IMR-90 (cell line): ENCODE measurements at regions not wholly inside any gene's neighbourhood (a gene's known extent, or its start where the extent isn't known, plus 50 kb on each side); places are given as distances from the start of the nearest gene placed in this dataset.

ENCODE experiments used
- ATAC-seq: fragments of 200-7000 bp; cut with Tn5 transposase; 2 replicates; pipeline ENCODE4 v1.9.1; 2020; ENCODE audit warnings: low read depth, mild to moderate bottlenecking, moderate library complexity
- BruUV-seq: library from RNA; stranded (reverse); fragments of 400-500 nt; replicated peaks from 2 replicates; lab custom pipeline; 2021; lab: Mats Ljungman, UMichigan
- CTCF ChIA-PET: fragments of 300-600 bp; formaldehyde crosslinking; extraction: SDS; loops from one replicate; lab custom pipeline; 2021; ENCODE audit warnings: antibody characterized with exemption; lab: Yijun Ruan, JAX
- POLR2A ChIA-PET: fragments of 300-600 bp; sonication (Branson Sonifier 250); formaldehyde crosslinking; loops from one replicate; lab custom pipeline; 2022; ENCODE audit warnings: antibody characterized with exemption; ENCODE audit not compliant: unreplicated experiment; lab: Charles Lee
- DNase-seq: peaks from one replicate; pipeline ENCODE4 v3.0.0; 2013
- H2AFZ ChIP-seq: replicated peaks from 2 replicates; pipeline ENCODE3; 2013; ENCODE audit warnings: low read length, mild to moderate bottlenecking; ENCODE audit not compliant: poor library complexity
- H2AK5ac ChIP-seq: 2 replicates; pipeline ENCODE4 v1.6.1; 2013; ENCODE audit warnings: low read depth, low read length, inconsistent platforms
- H2AK9ac ChIP-seq: replicated peaks from 2 replicates; pipeline ENCODE3; 2013; ENCODE audit warnings: mild to moderate bottlenecking, low read depth, low read length, moderate library complexity; ENCODE audit not compliant: poor library complexity
- H2BK120ac ChIP-seq: 2 replicates; pipeline ENCODE4 v1.6.1; 2013; ENCODE audit warnings: low read depth, low read length, inconsistent platforms
- H2BK15ac ChIP-seq: 3 replicates; pipeline ENCODE4 v1.6.1; 2013; ENCODE audit warnings: low read depth, low read length, inconsistent platforms
- H2BK20ac ChIP-seq: 2 replicates; pipeline ENCODE4 v1.6.1; 2013; ENCODE audit warnings: low read depth, mild to moderate bottlenecking, inconsistent platforms, low read length, moderate library complexity
- H2BK5ac ChIP-seq: 2 replicates; pipeline ENCODE4 v1.6.1; 2013; ENCODE audit warnings: mild to moderate bottlenecking, low read depth, low read length, inconsistent platforms; ENCODE audit not compliant: poor library complexity, severe bottlenecking
- H3K14ac ChIP-seq: replicated peaks from 2 replicates; pipeline ENCODE4 v1.6.1; 2013; ENCODE audit warnings: low read depth, low read length, inconsistent platforms
- H3K18ac ChIP-seq: 2 replicates; pipeline ENCODE4 v1.6.1; 2013; ENCODE audit warnings: low read depth, low read length, control low read depth
- H3K23ac ChIP-seq: 2 replicates; pipeline ENCODE4 v1.6.1; 2013; ENCODE audit warnings: low read depth, low read length, inconsistent platforms
- H3K27ac ChIP-seq: 2 replicates; pipeline ENCODE4 v1.5.1; 2013; ENCODE audit warnings: mild to moderate bottlenecking, control low read depth, low read length; ENCODE audit not compliant: insufficient read depth
- H3K27me3 ChIP-seq: 2 replicates; pipeline ENCODE4 v1.6.1; 2013; ENCODE audit warnings: low read length; ENCODE audit not compliant: control insufficient read depth, insufficient read depth
- H3K36me3 ChIP-seq: 2 replicates; pipeline ENCODE4 v1.6.1; 2013; ENCODE audit warnings: low read length, mixed read lengths; ENCODE audit not compliant: control insufficient read depth, insufficient read depth
- H3K4ac ChIP-seq: 2 replicates; pipeline ENCODE4 v1.6.1; 2013; ENCODE audit warnings: low read depth, low read length, inconsistent platforms
- H3K4me1 ChIP-seq: 2 replicates; pipeline ENCODE4 v1.6.1; 2013; ENCODE audit warnings: low read length, mixed read lengths; ENCODE audit not compliant: control insufficient read depth, insufficient read depth
- H3K4me2 ChIP-seq: 2 replicates; pipeline ENCODE4 v1.6.1; 2013; ENCODE audit warnings: low read depth, mild to moderate bottlenecking, control low read depth, low read length, moderate library complexity
- H3K4me3 ChIP-seq: 2 replicates; pipeline ENCODE4 v1.5.1; 2013; ENCODE audit warnings: low read depth, mild to moderate bottlenecking, control low read depth, low read length, moderate library complexity; ENCODE audit not compliant: insufficient read depth
- H3K56ac ChIP-seq: 2 replicates; pipeline ENCODE4 v1.6.1; 2013; ENCODE audit warnings: low read length, inconsistent platforms; ENCODE audit not compliant: insufficient read depth; ENCODE audit errors: extremely low read depth
- H3K79me1 ChIP-seq, 2 experiments: 2 replicates each; pipeline ENCODE4 v1.6.1; 2013; ENCODE audit warnings: low read length in 2 of 2, inconsistent platforms in 1 of 2, low read depth in 1 of 2
- H3K9ac ChIP-seq: 2 replicates; pipeline ENCODE4 v1.6.1; 2013; ENCODE audit warnings: low read depth, low read length, control low read depth
- H3K9me1 ChIP-seq: 2 replicates; pipeline ENCODE4 v1.6.1; 2013; ENCODE audit warnings: low read length, inconsistent platforms; ENCODE audit not compliant: insufficient read depth
- H3K9me3 ChIP-seq: 2 replicates; pipeline ENCODE4 v1.6.1; 2013; ENCODE audit warnings: low read length; ENCODE audit not compliant: control insufficient read depth, insufficient read depth
- H4K20me1 ChIP-seq: 2 replicates; pipeline ENCODE4 v1.6.1; 2013; ENCODE audit warnings: low read length, inconsistent platforms; ENCODE audit not compliant: insufficient read depth
- H4K5ac ChIP-seq: 2 replicates; pipeline ENCODE4 v1.6.1; 2013; ENCODE audit warnings: mild to moderate bottlenecking, low read depth, low read length, control low read depth
- H4K8ac ChIP-seq, 2 experiments: 2 replicates each; pipeline ENCODE4 v1.6.1; 2013; ENCODE audit warnings: low read depth in 2 of 2, low read length in 2 of 2, control low read depth in 1 of 2, inconsistent platforms in 1 of 2
- H4K91ac ChIP-seq: 2 replicates; pipeline ENCODE4 v1.6.1; 2013; ENCODE audit warnings: low read depth, low read length, inconsistent platforms; ENCODE audit not compliant: insufficient read depth
- CTCF ChIP-seq: conservative IDR thresholded peaks from 2 replicates; pipeline ENCODE4 v1.5.1; 2012; ENCODE audit warnings: mild to moderate bottlenecking, low read depth, low read length, improper control_type of control experiment
- FOS ChIP-seq: fragments of 150-350 bp; IDR thresholded peaks from 2 replicates; pipeline ENCODE4 v1.6.1; 2016; ENCODE audit warnings: low read depth, low read length
- MAFK ChIP-seq: IDR thresholded peaks from 2 replicates; pipeline ENCODE4 v1.6.1; 2012; ENCODE audit warnings: low read depth, low read length, improper control_type of control experiment
- MAZ ChIP-seq: IDR thresholded peaks from 2 replicates; pipeline ENCODE4 v1.6.1; 2012; ENCODE audit warnings: low read depth, mild to moderate bottlenecking, low read length, improper control_type of control experiment, moderate library complexity, borderline replicate concordance
- MXI1 ChIP-seq: IDR thresholded peaks from 2 replicates; pipeline ENCODE4 v1.6.1; 2012; ENCODE audit warnings: low read depth, mild to moderate bottlenecking, low read length, moderate library complexity, borderline replicate concordance
- NFE2L2 ChIP-seq: fragments of 150-350 bp; IDR thresholded peaks from 2 replicates; pipeline ENCODE4 v1.6.1; 2016; ENCODE audit warnings: low read depth, mild to moderate bottlenecking, low read length
- POLR2A ChIP-seq: IDR thresholded peaks from 2 replicates; pipeline ENCODE4 v1.6.1; 2012; ENCODE audit warnings: mild to moderate bottlenecking, low read depth, low read length
- RCOR1 ChIP-seq: IDR thresholded peaks from 2 replicates; pipeline ENCODE4 v1.6.1; 2012; ENCODE audit warnings: mild to moderate bottlenecking, low read length, improper control_type of control experiment; ENCODE audit not compliant: insufficient replicate concordance
- SMC3 ChIP-seq: fragments of 150-350 bp; IDR thresholded peaks from 2 replicates; pipeline ENCODE4 v1.6.1; 2016; ENCODE audit warnings: low read depth, mild to moderate bottlenecking, antibody characterized with exemption, low read length, moderate library complexity
- WGBS, 2 experiments: methylation state at CpG; one replicate each; pipeline versions ENCODE4 v1.1.5 to v1.1.7; 2013; ENCODE audit warnings: missing lambda C conversion rate in 2 of 2; ENCODE audit not compliant: insufficient read length in 1 of 2; ENCODE audit errors: extremely low coverage in 2 of 2; 5-methylcytosine and 5-hydroxymethylcytosine counted together
- dilution Hi-C: fragments of 300-500 bp; cut with HindIII; formaldehyde crosslinking; loops from one replicate; pipeline ENCODE4 v1.14.3; 2018; ENCODE audit warnings: low sequenced_read_pairs; ENCODE audit not compliant: unreplicated experiment
- in situ Hi-C: fragments of 300-500 bp; cut with MboI; formaldehyde crosslinking; loops from 3 replicates; pipeline ENCODE4 v1.14.3; 2019; ENCODE audit warnings: low sequenced_read_pairs, inconsistent platforms, mixed read lengths
- intact Hi-C: fragments of 100-400 bp; cut with micrococcal nuclease; formaldehyde crosslinking; loops from 2 replicates; pipeline ENCODE4 v1.10.0; 2022

GRCh38 chr19:13640611-13641010, 123.7 kb upstream of the MRI1 start:
- H3K36me3 ChIP-seq: no peaks in the 10 kb centered on the region
- H3K27ac ChIP-seq: no peak overlapping the region
- H3K9me1 ChIP-seq: no peaks in the 10 kb centered on the region
- no peak overlapping the region for H3K4me3 ChIP-seq
- ChIA-PET POLR2A (no interaction called here), CTCF (no interaction called here)
- peaks cover 7% of the 10 kb centered on the region for H3K9me3 ChIP-seq
- no peak overlapping the region for H2AFZ ChIP-seq
- H2BK15ac ChIP-seq: no peak overlapping the region
- no peak overlapping the region for H3K9ac ChIP-seq
- no peak overlapping the region for H2BK5ac ChIP-seq
- in situ Hi-C loops: no loop called here
- H2AK9ac ChIP-seq: no peak overlapping the region
- H2BK20ac ChIP-seq: no peak overlapping the region
- H4K20me1 ChIP-seq: no peaks in the 10 kb centered on the region
- DNase-seq (no peak), ATAC-seq (no peak)
- peaks cover 1% of the 10 kb centered on the region; the same call in 1 of the 2 replicates for H3K4me1 ChIP-seq
- TF ChIP-seq POLR2A (no peak), MAFK (no peak), CTCF (no peak), MAZ (no peak), SMC3 (no peak), MXI1 (no peak), FOS (no peak), RCOR1 (no peak), NFE2L2 (no peak)
- no peak overlapping the region for H4K91ac ChIP-seq
- no peak overlapping the region for H3K18ac ChIP-seq
- no peak overlapping the region for H4K8ac ChIP-seq
- no peaks in the 10 kb centered on the region for H3K79me1 ChIP-seq
- no peak overlapping the region for H2AK5ac ChIP-seq
- H3K4me2 ChIP-seq: no peak overlapping the region
- H3K27me3 ChIP-seq: no peaks in the 10 kb centered on the region
- intact Hi-C loops: no loop called here
- no TSS peak for BruUV-seq
- H3K23ac ChIP-seq: no peak overlapping the region
- H3K56ac ChIP-seq: no peak overlapping the region
- H3K4ac ChIP-seq: no peak overlapping the region
- dilution Hi-C loops: no loop called here
- 40% methylated on average over 1 of the region's 1 CpG; no CpG with 5 or more reads in 1 of the 2 experiments for WGBS, 2 experiments
- H4K5ac ChIP-seq: no peak overlapping the region
- H2BK120ac ChIP-seq: no peak overlapping the region
- H3K14ac ChIP-seq: no peak overlapping the region
